H1 (cell line): ENCODE measurements at regions not wholly inside any gene's neighbourhood (a gene's known extent, or its start where the extent isn't known, plus 50 kb on each side); places are given as distances from the start of the nearest gene placed in this dataset.

Source experiments
- GABPA ChIP-seq: IDR thresholded peaks from 2 replicates; pipeline ENCODE4 v1.6.1; 2011; ENCODE audit warnings: mild to moderate bottlenecking, low read length, moderate library complexity, borderline replicate concordance; ENCODE audit not compliant: insufficient read depth
- KDM1A ChIP-seq: fragments of 200-600, 300-600 bp; sonication (generic); IDR thresholded peaks from 2 replicates; pipeline ENCODE4 v1.7.1; 2016; ENCODE audit warnings: mild to moderate bottlenecking, low read length, borderline replicate concordance
- NANOG ChIP-seq: IDR thresholded peaks from 2 replicates; pipeline ENCODE4 v1.6.1; 2011; ENCODE audit warnings: low read length, low read depth, mild to moderate bottlenecking, inconsistent platforms; ENCODE audit not compliant: insufficient read depth, poor library complexity, severe bottlenecking
- PHF8 ChIP-seq: fragments of 200-600 bp; sonication (generic); conservative IDR thresholded peaks from 2 replicates; pipeline ENCODE4 v1.7.1; 2012; ENCODE audit warnings: low read depth, mild to moderate bottlenecking, inconsistent platforms, low read length, moderate library complexity
- SIRT6 ChIP-seq: IDR thresholded peaks from one replicate; pipeline ENCODE4 v1.7.1; 2012; ENCODE audit warnings: low read length, inconsistent platforms
- SUZ12 ChIP-seq: fragments of 200-600 bp; sonication (generic); IDR thresholded peaks from 2 replicates; pipeline ENCODE4 v1.6.1; 2012; ENCODE audit warnings: mild to moderate bottlenecking, inconsistent platforms, low read length, moderate library complexity, mixed read lengths
- ZNF274 ChIP-seq: IDR thresholded peaks from 2 replicates; pipeline ENCODE4 v1.7.0; 2012; ENCODE audit warnings: low read length, borderline replicate concordance; ENCODE audit errors: extremely low read depth

DNA sequence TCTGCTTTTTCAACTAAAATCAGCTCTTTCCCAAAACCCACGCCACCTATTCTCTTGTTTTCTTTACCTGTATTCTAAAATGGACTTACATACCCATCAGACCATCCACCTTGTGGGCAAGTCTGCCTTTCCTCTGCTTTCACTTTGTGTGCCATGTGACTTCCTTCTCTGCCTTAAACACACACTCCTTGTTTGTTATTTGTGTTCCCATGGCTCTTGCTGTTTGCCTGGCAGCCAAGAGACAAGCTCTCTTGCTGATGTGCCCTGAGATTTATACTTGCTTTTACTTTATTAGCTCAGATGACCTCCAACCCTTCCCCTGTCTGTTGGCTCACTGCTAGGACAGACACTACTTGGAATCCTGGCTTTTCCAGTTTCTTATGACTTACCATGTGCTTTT lies 309.7 kb upstream of the LRRTM4 start (continued):
- no peak for TF ChIP-seq PHF8
- TF ChIP-seq SIRT6 = no peak
- TF ChIP-seq SUZ12 = no peak
- no peak for TF ChIP-seq NANOG
- no peak for TF ChIP-seq ZNF274
- no peak for TF ChIP-seq KDM1A
- TF ChIP-seq GABPA = no peak
